Retinal pigment epithelial cell (primary cell): ENCODE measurements at regions not wholly inside any gene's neighbourhood (a gene's known extent, or its start where the extent isn't known, plus 50 kb on each side); places are given as distances from the start of the nearest gene placed in this dataset.

Experiments
- DNase-seq: peaks from one replicate; pipeline ENCODE4 v3.0.0-alpha.2; 2010; ENCODE audit warnings: low read depth
- H3K4me3 ChIP-seq: 2 replicates; pipeline ENCODE4 v1.5.1; 2011; ENCODE audit warnings: mild to moderate bottlenecking, low read length, control low read depth, moderate library complexity
- CTCF ChIP-seq: conservative IDR thresholded peaks from 2 replicates; pipeline ENCODE4 v1.5.1; 2011; ENCODE audit warnings: low read depth, low read length, control low read depth, inconsistent platforms

GRCh38 chr10:109426987-109427386, 496.3 kb downstream of the XPNPEP1 start:
- DNase-seq, result no peak
- H3K4me3 ChIP-seq, result no peak overlapping the region
- TF ChIP-seq CTCF, result no peak

GRCh38 chr10:109418795-109419194, 504.5 kb downstream of the XPNPEP1 start:
- no peak for TF ChIP-seq CTCF
- no peak overlapping the region for H3K4me3 ChIP-seq
- DNase-seq, result no peak

GRCh38 chr10:109417803-109418202, 505.5 kb downstream of the XPNPEP1 start:
- TF ChIP-seq CTCF, result no peak
- H3K4me3 ChIP-seq, result no peak overlapping the region
- DNase-seq, result no peak

GRCh38 chr10:109412353-109412752, 511.0 kb downstream of the XPNPEP1 start:
- no peak for TF ChIP-seq CTCF
- no peak overlapping the region for H3K4me3 ChIP-seq
- no peak for DNase-seq

- DNase-seq, result no peak
- no peak overlapping the region for H3K4me3 ChIP-seq
- TF ChIP-seq CTCF, result no peak
Measured at GRCh38 chr10:109411917-109412316, 511.4 kb downstream of the XPNPEP1 start.

GRCh38 chr10:109405338-109405737, 518.0 kb downstream of the XPNPEP1 start:
- no peak for DNase-seq
- no peak for TF ChIP-seq CTCF
- H3K4me3 ChIP-seq, result no peak overlapping the region

GRCh38 chr10:109403551-109403950, 519.8 kb downstream of the XPNPEP1 start:
- no peak for TF ChIP-seq CTCF

More at GRCh38 chr10:109403551-109403950, 519.8 kb downstream of the XPNPEP1 start:
- no peak overlapping the region for H3K4me3 ChIP-seq
- no peak for DNase-seq
